Hepatocyte (in vitro differentiated cells): ENCODE measurements at regions not wholly inside any gene's neighbourhood (a gene's known extent, or its start where the extent isn't known, plus 50 kb on each side); places are given as distances from the start of the nearest gene placed in this dataset.

Experiments used
- CTCF ChIP-seq: fragments of 200-600 bp; sonication (generic); IDR thresholded peaks from 2 replicates; pipeline ENCODE4 v1.5.1; 2016; ENCODE audit warnings: antibody characterized with exemption, mild to moderate bottlenecking; ENCODE audit not compliant: poor library complexity
- EZH2 ChIP-seq: fragments of 200-600 bp; sonication (generic); IDR thresholded peaks from 2 replicates; pipeline ENCODE4 v1.6.1; 2016; ENCODE audit warnings: antibody characterized with exemption, mild to moderate bottlenecking, borderline replicate concordance
- EZH2phosphoT487 ChIP-seq: fragments of 200-600 bp; sonication (generic); IDR thresholded peaks from one replicate; pipeline ENCODE4 v1.6.1; 2018; ENCODE audit warnings: antibody characterized with exemption, mild to moderate bottlenecking, low read depth, moderate library complexity; ENCODE audit not compliant: unreplicated experiment, severe bottlenecking

DNA sequence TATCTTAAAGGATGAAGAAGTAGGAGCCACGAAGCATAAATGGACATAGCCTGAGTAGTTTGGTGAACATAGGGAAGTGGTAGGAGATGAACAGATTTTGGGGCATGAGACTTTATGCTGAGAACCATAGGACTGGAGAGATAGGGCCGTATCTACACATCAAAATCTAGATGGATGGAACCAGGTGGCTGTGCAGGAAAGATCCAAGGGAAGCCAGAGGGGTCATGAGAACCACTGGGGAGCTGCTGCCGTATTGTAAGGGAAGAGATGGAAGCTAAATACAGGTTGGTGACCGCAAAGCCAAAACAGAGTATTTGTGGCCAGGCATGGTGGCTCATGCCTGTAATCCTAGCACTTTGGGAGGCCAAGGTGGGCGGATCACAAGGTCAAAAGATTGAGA, 124.3 kb downstream of the TRIB2 start:
- TF ChIP-seq CTCF (no peak), EZH2 (no peak), EZH2phosphoT487 (no peak)
